Esophagus squamous epithelium (tissue), 4 donors: ENCODE measurements at regions not wholly inside any gene's neighbourhood (a gene's known extent, or its start where the extent isn't known, plus 50 kb on each side); places are given as distances from the start of the nearest gene placed in this dataset.

Experiments used
- POLR2A ChIP-seq, 4 donors: fragments of 450-650 bp; IDR thresholded peaks; one replicate each; pipeline ENCODE4 v1.6.1; 2017; ENCODE audit warnings: antibody characterized with exemption in 4 of 4, mild to moderate bottlenecking in 4 of 4, moderate library complexity in 3 of 4
- TF ChIP-seq, protein P1 (sequence below), 6 experiments: fragments of 450-650 bp in 4 of 6; fragments of 200-600 bp in 2 of 6; sonication (generic) in 2 of 6; IDR thresholded peaks; one replicate each; pipeline ENCODE4 v1.5.1; 2016 to 2019; ENCODE audit warnings: antibody characterized with exemption in 6 of 6, mild to moderate bottlenecking in 4 of 6, moderate library complexity in 4 of 6

DNA sequence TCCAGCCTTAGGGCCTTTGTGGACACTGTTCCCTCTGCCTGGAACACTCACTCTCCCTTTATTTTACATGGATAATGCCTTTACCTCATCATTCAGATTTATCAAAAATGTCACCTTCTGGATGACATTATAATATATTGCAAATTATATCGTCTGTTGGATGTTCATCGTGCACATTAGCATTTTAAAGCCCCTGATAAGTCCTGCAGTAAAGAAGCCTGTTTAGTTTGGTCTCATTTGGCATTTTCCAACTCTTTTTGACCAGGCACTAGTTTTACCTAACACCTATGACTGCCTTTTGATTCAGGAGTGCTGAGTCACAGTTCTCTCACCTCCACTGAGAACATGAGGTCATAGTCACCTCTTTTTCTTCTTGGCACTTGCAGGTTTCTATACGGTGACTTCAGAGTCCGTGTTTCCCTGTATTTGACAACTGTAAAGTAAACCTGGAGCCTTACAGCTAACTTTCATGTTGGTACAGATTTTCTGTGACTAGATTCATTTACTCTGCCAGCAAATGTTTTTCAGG is 57.7 kb upstream of the STC2 start:
- TF ChIP-seq, protein P1, sequence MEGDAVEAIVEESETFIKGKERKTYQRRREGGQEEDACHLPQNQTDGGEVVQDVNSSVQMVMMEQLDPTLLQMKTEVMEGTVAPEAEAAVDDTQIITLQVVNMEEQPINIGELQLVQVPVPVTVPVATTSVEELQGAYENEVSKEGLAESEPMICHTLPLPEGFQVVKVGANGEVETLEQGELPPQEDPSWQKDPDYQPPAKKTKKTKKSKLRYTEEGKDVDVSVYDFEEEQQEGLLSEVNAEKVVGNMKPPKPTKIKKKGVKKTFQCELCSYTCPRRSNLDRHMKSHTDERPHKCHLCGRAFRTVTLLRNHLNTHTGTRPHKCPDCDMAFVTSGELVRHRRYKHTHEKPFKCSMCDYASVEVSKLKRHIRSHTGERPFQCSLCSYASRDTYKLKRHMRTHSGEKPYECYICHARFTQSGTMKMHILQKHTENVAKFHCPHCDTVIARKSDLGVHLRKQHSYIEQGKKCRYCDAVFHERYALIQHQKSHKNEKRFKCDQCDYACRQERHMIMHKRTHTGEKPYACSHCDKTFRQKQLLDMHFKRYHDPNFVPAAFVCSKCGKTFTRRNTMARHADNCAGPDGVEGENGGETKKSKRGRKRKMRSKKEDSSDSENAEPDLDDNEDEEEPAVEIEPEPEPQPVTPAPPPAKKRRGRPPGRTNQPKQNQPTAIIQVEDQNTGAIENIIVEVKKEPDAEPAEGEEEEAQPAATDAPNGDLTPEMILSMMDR (IDR thresholded peaks at IDR 0.05) = no peak
- no peak for TF ChIP-seq POLR2A (IDR thresholded peaks at IDR 0.05)
